Endothelial cell of hepatic sinusoid (primary cell): ENCODE measurements at regions not wholly inside any gene's neighbourhood (a gene's known extent, or its start where the extent isn't known, plus 50 kb on each side); places are given as distances from the start of the nearest gene placed in this dataset.
"Not testable (repeated sequence)": the region's sequence is repeated elsewhere in the genome, so short reads cannot be mapped to it uniquely, and the experiment has no call there.

Experiments used
- in situ Hi-C: cut with HindIII; loops from 2 replicates; pipeline ENCODE4 v1.10.0; 2017; ENCODE audit warnings: low sequenced_read_pairs

DNA sequence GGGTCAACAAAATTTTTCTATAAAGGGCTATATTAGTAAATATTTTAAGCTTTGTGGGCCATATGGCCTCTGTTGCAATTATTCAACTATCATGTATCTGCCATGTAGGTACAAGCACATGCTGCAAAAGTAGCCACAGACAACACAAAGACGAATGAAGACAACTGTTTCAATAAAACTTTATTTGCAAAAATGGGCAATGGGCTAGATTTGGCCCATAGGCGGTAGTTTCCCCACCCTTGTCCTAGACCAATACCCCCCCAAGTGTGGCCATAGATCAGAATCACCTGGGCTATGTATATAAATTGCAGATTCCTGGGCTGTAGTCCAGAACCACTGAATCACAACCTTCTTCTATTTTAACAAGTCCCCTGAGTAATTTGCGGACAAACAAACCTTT lies 331.0 kb upstream of the PSMD7 start:
- in situ Hi-C loops: no loop called here

DNA sequence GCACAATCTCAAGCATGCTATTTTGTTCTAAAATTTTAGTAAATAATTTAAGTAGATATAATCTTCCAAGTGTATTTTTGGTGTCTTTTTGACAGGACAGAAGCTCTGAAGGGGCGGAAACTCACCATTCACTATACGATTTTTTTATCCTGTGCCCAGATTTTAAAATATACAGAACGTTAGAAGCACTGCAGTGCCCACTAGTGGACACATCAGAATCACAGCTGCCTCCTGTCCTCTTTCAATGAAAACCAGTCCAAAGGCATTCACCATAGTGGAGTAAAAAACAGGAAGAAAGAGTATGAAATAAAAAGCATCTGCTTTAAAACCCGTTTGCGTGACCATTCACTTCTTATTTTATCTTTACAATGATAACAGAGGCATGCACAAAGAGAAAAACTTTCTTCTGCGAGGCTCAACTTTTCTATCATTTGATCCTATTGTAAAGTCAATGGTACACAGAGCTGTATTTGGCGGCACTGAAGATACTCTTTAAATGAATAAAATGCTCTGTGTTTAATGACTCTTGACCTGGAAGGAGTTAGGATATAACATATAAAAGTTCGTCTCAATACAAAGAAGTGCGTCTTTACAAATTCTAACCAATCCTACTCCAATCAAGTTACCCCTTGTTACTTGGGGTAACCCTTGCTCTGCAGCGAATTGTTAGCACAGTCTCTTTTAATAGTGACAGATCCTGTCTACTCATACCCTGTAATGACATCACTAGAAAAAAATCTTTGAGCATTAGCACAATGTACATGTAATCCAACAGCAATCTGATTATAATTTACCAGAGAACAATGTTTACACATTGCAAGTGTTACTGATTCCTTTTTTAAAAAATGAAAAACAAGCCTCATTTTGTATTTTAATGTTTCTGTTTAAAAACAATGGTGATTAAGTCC lies 339.8 kb upstream of the PSMD7 start:
- in situ Hi-C loops: no loop called here

DNA sequence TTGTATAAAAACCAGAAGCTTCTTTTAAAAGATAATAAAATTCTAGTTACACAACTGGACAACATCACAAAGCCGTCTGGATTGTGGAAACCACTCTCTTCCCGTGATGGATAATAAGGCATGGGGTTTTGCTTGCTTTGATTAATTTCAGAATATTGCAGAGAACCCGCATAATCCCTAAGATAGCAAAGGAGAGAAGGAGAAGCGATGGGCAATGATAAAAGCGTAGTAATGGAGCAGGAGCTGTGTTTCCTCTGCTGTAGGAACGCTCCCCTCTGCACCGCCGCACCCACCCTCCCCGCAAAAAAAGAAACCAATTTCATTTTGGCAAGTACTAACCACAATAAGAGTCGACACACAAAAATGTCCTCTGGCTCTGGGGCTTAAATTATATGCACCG lies 340.9 kb upstream of the PSMD7 start:
- in situ Hi-C loops: no loop called here

DNA sequence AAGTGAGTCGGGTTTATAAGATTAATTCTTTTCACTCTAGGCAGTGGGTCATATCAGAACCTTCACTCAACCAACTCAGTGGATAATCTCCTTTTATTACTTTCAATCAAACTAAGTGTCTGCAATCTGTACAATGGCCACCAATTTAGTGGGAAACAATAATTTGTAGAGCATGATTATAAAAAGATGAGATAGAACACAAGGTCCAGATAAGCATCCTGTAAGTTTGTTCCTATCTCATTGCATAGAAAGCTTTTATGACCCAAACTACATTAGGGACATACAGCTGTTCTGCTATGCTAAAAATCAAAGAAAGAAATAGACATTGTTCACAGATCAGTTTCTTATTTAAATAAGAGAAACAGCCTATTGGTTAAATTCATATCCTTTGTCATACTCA lies 341.4 kb upstream of the PSMD7 start:
- in situ Hi-C loops: no loop called here

DNA sequence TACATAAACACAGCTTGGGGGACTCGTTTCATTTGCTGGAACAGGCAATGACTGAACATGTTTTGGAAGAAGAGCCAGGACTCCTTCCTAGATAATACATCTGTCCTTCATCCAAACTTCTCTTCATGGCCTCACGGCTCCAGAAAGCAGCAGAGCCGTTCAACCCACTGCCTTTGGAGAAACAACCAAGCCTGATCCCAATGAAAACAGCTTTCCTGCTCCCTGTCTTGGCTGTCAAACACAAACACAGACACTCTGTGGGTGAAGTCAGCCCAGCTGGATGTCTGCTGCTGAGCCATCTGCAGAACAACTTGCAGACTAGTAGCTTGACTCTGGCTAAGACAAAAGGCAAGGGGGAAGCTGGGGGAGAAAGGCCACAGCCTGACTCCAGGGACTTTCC lies 345.1 kb upstream of the PSMD7 start:
- in situ Hi-C loops: no loop called here

DNA sequence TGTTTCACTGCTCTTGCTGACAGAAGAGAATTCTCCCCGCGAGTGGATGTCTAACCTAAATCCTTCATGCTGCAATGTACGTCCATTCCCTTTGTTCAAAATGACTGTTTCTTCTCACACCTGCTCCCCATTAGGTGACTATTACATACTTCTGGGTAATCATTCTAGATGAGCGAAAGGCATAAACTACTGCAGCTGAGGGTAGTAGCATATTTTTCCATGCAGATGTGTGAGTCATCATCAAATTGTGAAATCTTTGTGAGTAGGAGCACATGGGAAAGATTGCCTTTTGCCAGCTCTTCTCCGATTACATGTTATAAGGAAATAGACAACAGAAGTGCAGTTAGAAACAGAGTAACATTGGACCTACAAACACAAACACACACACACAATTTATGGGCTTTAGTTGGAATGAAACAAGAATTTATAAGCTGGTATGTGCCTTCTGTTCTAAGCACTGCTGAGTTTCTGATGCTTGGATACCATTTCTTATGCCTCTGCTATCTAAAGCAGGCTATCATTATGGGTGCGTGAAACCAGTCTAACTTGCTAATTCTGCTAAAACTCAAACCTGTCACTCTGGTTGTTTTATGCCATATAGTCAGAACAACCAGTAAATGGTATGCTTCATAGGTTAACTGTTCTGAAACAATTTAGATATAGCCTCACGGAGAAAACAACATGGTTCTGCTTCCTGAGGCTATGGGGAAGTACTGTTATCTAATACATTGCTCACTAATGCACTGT lies 346.9 kb upstream of the PSMD7 start:
- in situ Hi-C loops: no loop called here

DNA sequence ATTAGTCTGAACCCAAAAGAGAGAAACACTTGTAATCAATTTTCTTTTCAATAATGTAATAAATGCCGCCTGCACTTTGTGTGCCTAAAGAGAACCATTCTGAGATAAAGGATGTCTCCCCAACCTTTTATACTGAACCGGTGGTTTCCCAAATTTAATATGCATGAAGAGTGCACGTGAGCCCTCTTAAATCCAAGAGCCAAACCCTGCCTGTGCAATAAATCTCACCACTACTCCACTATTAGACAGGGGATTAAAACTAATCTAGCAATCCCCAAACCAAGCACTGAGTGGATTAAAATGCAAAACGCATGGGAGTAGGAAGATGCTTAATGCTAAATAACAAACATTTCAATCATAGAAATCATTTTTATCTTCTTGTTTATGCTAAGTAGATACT lies 351.0 kb upstream of the PSMD7 start:
- in situ Hi-C loops: no loop called here

DNA sequence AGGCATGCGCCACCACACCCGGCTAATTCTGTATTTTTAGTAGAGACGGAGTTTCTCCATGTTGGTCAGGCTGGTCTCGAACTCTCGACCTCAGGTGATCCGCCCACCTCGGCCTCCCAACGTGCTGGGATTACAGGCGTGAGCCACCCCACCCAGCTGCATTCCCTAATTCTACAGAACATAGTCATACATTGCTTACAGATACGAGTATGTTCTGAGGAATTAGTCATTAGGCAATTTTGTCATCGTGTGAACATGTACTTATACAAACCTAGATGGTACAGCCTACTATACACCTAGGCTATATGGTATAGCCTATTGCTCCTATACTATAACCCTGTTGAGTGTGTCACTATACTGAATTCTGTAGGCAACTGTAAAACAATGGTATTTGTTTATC lies 353.4 kb upstream of the PSMD7 start:
- in situ Hi-C loops: not testable (repeated sequence)

DNA sequence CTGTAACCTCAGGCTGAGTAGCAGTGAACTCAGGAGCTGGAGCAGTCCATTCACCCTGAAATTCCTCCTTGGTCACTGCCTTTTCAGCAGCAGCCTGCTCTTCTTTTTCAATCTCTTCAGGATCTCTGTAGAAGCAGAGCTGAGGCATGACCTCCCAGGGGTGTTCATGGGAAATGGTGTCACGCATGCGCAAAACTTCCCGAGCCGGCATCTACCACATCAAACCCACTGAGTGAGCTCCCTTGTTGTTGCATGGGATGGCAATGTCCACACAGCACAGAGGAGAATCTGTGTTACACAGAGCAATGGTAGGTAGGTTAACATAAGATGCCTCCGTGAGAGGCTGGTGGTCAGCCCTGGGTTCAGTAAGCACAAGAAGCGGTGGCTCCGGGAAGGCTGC lies 355.8 kb upstream of the PSMD7 start:
- in situ Hi-C loops: not testable (repeated sequence)

DNA sequence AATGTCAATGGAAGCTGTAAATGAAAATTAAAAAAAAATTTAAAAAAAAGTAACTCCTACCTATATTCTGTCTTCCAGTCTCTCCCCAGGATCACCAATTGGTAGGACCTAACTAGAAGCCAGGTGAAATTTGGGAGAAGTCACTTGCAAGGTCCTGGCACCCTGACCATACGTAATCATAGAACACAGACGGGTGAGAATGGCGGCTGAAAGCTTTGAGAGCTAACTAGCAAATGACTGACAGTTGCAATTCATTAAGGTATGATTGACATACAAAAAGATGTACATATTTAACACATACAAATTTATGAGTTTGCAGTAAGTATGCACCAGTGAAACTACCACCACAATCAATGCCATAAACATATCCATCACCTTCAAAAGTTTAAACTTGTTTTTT lies 372.7 kb upstream of the PSMD7 start:
- in situ Hi-C loops: no loop called here

DNA sequence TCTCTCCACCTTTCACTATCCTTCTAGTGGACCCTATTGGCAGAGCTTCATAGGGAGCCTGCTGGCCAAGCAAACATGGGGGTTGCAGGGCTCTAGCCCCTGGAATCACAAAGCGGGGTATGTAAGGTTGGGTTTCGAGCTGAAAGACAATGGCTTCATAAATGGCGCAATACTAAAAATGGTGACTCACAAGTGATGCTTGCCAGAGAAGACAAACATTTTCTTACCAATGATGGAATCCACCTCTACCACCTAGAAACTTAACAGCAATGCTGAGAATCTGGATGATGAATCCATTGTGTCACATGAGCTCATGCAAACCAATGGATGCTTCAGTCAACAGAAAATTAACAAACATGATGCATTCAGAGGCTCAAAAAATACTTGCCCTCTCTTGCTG lies 375.3 kb upstream of the PSMD7 start:
- in situ Hi-C loops: no loop called here

DNA sequence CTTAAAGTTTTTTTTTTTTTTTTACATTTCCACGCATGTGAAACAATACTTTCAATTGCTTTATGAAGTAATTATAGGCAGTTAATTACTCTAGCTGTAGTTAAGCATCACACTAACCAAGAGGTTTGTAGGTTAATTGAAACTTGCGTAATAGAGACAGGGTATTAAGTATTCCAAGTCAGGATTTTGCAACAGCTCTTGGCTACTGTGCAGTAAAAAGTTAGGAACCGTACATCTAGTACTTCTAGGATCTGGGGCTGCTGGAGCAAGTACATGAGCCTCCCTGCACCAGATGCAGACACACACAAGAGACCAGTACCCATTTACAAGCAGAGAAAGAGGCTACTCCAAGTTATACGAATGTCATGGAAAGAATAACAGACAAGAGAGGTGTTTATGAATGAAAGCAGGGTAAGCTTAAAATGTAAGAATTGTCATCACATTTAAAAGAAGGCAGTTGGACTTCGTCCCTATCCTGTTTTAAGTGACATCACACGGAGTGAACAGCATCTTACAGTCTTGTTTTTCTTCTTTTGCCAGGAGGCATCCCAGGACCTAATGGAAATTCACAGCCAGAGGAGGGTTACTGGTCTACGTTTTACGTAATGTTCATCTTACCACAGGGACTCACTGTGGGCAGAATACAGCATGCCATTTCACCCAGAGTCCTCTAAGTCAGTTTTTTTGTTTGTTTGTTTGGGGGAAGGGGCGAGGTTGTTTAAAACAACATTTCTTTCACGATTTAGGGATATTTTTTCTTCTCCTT lies 379.6 kb upstream of the PSMD7 start:
- in situ Hi-C loops: no loop called here

DNA sequence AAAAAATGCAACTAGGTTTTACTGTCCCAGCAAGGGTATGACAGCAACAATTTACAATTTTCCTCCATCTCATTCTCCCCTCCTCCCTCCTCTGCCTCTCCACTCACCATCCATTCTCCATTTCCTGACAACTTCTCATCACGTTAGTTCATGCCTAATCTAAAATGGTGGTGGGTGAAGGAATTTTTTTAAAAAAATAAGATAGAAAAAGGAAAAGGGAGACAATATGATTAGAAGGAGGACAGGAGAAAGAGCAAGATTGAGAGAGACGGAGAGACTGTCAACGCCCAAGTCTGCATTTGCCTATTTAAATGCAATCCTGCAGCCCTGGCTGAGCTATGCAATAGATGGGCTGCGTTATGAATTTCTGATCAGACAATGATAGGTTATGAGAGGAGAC lies 380.7 kb upstream of the PSMD7 start:
- in situ Hi-C loops: no loop called here

DNA sequence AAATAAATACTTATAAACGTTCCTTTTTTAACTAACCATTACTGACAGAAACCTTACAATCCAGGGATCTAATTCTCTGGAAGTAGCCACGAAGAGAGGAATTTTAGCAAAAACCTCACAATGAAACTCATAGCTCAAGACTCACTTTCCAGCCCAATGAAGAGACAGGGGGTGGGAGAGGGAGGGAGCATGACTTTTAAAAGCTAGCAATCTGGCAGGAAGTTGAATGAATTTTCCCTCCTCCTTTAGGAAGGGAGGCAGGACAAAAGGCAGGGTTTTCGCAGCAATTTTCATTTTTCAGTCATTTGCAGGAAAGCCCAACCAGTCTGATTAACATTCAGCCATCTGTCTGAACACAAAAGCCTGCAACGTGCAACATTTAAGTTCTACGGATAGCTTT lies 381.5 kb upstream of the PSMD7 start:
- in situ Hi-C loops: no loop called here

DNA sequence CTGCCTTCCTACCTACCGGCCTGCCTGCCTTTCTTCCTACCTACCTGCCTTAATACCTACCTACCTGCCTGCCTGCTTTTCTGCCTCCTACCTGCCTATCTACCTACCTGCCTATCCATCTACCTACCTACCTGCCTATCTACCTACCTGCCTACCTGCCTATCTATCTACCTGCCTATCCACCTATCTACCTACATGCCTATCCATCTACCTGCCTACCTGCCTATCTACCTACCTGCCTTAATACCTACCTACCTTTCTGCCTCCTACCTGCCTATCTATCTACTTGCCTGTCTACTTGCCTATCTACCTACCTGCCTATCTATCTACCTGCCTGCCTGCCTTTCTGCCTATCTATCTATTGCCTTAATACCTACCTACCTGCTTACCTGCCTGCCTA lies 383.8 kb upstream of the PSMD7 start:
- in situ Hi-C loops: no loop called here

DNA sequence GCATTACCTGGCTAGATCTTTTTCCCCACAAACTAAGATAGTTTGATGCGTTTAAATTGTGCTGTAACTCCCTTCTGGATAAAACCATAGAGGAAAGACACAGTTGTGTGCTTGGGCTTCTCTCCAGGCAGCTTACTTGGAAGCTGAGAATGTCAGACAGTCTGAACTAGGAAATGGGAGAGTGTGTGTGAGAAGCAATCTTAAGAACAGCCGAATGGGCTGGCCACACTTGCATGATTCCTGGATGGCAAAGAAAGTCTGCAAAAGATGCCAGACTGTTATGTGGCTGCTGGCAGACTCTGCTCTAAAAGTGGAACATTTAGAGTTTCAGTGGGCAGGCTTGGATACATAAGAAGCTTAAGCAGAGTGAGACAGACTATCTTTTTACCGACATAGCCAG lies 384.3 kb upstream of the PSMD7 start:
- in situ Hi-C loops: no loop called here

DNA sequence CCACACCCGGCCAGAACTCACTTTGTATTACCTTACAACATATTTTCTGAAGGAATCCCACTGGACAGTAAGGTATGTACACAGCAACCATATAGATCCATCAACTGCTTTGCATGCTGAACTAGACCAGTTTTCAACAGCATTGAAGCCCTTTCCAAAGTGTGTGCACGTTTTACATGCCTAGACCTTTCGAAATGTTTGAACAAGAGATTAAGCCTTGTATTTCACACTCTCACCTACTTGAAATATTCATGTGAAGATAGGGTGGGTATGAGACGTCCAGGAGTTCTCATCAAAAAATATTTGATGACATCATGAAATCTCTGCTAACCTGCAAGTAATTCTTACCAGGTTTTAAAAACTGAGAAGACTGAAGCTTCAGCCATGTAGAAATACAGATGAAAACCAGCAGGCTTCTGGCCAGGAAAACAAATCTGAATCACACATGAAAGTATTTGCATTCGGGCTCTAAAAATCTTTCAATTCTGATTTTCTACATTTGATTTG lies 387.0 kb upstream of the PSMD7 start:
- in situ Hi-C loops: no loop called here

DNA sequence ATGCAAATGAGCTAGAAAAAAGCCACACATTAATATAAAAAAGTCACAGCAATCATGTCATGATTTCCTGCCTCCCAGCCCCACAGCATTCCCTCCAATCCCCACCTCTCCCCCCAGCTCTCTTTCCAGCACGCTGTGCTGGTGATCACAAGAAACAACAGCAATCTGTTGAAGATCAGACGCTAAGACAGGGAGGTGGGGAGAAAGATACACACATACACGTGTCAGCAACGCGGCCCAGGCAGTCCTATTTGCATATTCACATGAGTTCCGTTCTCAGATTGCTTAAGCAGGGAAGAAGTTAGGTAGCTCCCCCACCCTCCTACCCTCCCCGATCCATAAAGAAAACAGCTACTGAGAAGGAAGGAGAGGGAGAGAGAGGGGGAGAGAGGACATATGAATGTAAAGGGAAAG lies 405.5 kb upstream of the PSMD7 start:
- in situ Hi-C loops: no loop called here

DNA sequence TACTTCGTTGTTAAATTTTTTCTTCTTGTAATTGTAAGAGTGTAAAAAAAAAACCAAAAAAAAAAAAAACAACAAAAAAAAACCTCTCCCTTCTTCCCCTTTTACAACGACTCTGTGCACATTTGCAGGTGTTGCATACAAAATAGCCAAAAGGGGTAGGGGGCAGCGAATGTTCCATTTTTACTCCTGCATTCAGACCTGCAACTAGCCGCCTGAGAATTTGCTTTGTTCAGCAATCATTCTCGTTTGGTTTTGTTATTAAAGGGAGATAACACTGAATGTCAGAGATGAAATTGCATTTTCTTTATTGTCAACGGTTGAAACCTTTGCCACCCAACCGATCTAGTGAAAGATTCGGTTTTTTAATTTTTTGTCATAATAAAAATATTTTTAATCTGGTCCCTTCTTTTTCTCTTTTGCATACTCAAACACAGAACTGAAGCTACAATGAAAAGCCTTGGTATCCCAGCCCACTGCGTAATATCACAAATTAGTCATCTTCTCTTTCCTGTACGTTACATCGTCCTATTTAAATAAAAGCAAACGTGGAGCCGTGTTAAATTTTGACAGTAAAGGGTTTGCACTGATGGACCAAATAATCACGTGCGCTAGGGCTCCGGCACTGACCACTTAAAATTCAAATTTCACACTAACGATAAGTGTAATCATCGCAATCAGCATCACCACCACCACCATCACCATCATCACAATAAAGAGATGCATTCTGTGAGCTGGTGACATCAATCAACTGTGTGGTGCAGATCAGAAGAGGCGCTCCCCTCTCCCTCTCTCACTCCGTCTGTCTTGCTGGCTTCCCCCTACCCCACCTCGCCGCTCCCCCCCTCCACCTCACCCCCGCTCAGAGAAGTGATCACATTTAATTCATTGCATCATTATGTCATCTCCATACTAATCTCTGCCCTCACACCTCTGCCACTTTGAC lies 406.2 kb upstream of the PSMD7 start:
- in situ Hi-C loops: no loop called here

DNA sequence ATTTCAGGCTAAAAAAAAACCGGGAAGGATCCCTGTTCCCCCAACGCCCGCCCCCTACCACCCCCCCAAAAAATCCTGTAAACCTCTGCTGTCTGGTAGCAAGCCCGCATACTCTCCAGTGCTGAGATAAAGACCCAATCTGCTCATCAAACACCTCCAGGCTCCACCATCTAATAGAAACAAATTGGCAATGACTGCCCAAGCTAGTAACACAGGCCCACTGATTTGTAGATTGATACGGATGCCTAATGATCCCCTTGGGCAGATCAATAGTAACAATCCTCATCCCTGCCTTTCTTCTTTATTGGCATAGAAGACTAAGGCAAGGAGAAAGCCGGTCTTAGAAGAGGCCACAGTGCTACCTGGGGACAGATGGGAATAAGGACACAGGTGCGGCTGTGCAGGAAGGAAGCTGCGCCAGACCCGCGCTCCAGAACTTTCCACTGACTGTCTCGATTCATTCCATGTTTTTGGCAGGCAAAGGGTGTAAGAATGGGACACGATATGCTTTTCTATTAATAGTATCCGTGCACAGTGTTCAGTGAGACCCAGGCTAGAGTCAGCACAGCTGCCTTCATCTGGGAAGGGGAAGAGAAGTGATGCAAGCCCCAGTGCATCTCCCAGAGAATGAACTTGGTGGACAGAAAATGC lies 407.6 kb upstream of the PSMD7 start:
- in situ Hi-C loops: no loop called here
